ENCODE measurements at regions not wholly inside any gene's neighbourhood (a gene's known extent, or its start where the extent isn't known, plus 50 kb on each side); places are given as distances from the start of the nearest gene placed in this dataset.

DNA sequence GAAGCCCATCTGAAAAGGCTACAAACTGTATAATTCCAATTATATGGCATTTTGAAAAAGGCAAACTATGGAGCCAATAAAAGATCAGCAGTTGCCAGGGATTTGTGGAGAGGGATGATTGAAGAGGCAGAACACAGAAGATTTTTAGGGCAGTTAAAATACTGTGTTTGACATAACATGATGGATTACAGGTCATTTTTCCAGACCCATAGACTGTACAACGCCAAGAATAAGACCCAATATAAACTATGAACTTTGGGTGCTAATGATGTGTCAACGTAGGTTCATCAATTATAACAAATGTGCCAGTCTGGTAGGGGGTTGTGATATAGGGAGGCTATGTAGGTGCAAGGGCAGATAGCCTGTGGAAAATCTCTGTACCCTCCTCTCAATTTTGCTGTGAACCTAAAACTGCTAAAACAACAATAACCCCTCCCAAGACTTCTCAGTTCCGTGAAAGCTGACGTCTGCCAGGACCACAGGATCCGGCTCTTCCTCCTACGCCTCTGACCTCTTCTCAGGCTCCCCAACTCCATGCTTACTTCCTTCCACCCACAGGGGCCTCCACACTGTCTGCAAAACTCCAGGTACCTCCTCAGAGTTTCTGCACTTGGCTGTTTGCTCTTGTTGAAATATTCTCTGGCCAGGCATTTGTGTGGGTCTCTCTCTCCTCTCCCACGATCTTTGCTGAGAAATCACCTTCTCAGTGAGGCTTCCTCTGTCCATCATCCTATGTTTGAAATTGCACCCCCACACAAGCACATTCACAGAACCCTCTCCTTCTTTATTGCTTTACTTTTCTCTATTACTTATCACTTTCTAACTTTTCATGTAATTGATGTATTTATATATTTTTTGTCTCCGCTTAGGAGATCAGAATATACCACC is 131.4 kb downstream of the BBS10 start:
- CTCF ChIA-PET = interaction anchor here (0.6 kb wide), 1 partner anchor 343 kb away, joined by 4 read pairs; no protein-coding TSS in a partner anchor

DNA sequence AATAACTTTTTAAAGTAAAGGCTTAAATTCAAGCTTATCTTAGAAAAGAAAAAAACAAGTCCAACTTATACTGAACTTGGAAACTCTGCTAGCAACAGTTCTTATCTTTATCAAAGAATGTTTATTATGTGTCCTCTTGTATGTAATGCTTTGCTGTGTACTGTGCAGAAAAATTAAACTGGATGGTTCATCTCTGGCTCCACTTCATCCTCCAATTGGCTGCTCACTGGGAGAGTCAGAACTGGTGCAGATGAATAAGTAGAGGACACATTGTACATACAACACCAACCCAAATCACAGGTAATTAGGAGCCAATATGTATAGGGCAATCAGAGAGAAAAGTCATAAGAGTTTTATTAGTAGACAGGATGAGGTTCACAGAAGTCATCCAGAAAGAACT is 123.6 kb upstream of the NAP1L1 start:
- ATAC-seq (ENCODE audit: low read depth) = no peak
- Histone ChIP-seq H2AFZ (ENCODE audit: insufficient read depth, low read depth, low read length, poor library complexity, severe bottlenecking) (no peak overlapping the region), H3K9ac (ENCODE audit: low read length) (no peak overlapping the region), H3K4me3 (ENCODE audit: control extremely low read depth in 1 of 5, extremely low read depth in 1 of 5, insufficient read depth in 1 of 5, low read depth in 2 of 5, low read length in 4 of 5) (no peak overlapping the region), H4K20me1 (ENCODE audit: control insufficient read depth, insufficient read depth, low read length, poor library complexity, severe bottlenecking) (no peaks in the 10 kb centered on the region), H3K9me3 (ENCODE audit: control extremely low read depth in 1 of 3, control insufficient read depth in 2 of 3, insufficient read depth in 1 of 3, low read length in 2 of 3) (no peaks in the 10 kb centered on the region), H3K79me2 (ENCODE audit: control insufficient read depth, insufficient read depth, low read length) (no peaks in the 10 kb centered on the region), H3K27me3 (replicated peaks in 1 of 4; ENCODE audit: control extremely low read depth in 1 of 4, control insufficient read depth in 3 of 4, insufficient read depth in 4 of 4, low read length in 3 of 4) (peaks cover 0 to 6% (median 0%) of the 10 kb centered on the region in 4 experiments), H3K36me3 (replicated peaks in 1 of 2; ENCODE audit: control extremely low read depth in 1 of 2, control insufficient read depth in 1 of 2, extremely low read depth in 1 of 2, insufficient read depth in 2 of 2, low read length in 1 of 2) (no peaks in the 10 kb centered on the region), H3K4me2 (replicated peaks; ENCODE audit: low read depth, low read length, poor library complexity, severe bottlenecking) (no peak overlapping the region), H3K4me1 (ENCODE audit: control insufficient read depth in 2 of 2, insufficient read depth in 2 of 2, low read length in 2 of 2) (no peaks in the 10 kb centered on the region), H3K27ac (ENCODE audit: low read length in 2 of 2) (no peak overlapping the region)
- intact Hi-C loops (cut with micrococcal nuclease) = no loop called here
- Mint-ChIP-seq H3K9me3 (ENCODE audit: insufficient read depth) (no peaks in the 10 kb centered on the region), H3K27ac (no peak overlapping the region), H3K4me1 (no peaks in the 10 kb centered on the region), H3K4me3 (no peak overlapping the region), H3K27me3 (peaks cover 18% of the 10 kb centered on the region)
- ChIA-PET CTCF (no interaction called here), POLR2A (no interaction called here)
- TF ChIP-seq, protein P1, sequence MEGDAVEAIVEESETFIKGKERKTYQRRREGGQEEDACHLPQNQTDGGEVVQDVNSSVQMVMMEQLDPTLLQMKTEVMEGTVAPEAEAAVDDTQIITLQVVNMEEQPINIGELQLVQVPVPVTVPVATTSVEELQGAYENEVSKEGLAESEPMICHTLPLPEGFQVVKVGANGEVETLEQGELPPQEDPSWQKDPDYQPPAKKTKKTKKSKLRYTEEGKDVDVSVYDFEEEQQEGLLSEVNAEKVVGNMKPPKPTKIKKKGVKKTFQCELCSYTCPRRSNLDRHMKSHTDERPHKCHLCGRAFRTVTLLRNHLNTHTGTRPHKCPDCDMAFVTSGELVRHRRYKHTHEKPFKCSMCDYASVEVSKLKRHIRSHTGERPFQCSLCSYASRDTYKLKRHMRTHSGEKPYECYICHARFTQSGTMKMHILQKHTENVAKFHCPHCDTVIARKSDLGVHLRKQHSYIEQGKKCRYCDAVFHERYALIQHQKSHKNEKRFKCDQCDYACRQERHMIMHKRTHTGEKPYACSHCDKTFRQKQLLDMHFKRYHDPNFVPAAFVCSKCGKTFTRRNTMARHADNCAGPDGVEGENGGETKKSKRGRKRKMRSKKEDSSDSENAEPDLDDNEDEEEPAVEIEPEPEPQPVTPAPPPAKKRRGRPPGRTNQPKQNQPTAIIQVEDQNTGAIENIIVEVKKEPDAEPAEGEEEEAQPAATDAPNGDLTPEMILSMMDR (IDR thresholded peaks at IDR 0.05) = no peak
- no peak for TF ChIP-seq EZH2 (IDR thresholded peaks at IDR 0.05; ENCODE audit: borderline replicate concordance, insufficient read depth, low read depth, low read length, poor library complexity, severe bottlenecking)
- no peak for DNase-seq

More for the DNA sequence above, 131.4 kb downstream of the BBS10 start:
- Histone ChIP-seq H3K4me1 (ENCODE audit: control insufficient read depth in 2 of 2, insufficient read depth in 2 of 2, low read length in 2 of 2) (no peaks in the 10 kb centered on the region), H2AFZ (ENCODE audit: insufficient read depth, low read depth, low read length, poor library complexity, severe bottlenecking) (no peak overlapping the region), H3K9ac (ENCODE audit: low read length) (no peak overlapping the region), H3K9me3 (ENCODE audit: control extremely low read depth in 1 of 3, control insufficient read depth in 2 of 3, insufficient read depth in 1 of 3, low read length in 2 of 3) (no peaks in the 10 kb centered on the region), H3K27me3 (replicated peaks in 1 of 4; ENCODE audit: control extremely low read depth in 1 of 4, control insufficient read depth in 3 of 4, insufficient read depth in 4 of 4, low read length in 3 of 4) (peaks cover 0 to 4% (median 0%) of the 10 kb centered on the region in 4 experiments), H3K36me3 (replicated peaks in 1 of 2; ENCODE audit: control extremely low read depth in 1 of 2, control insufficient read depth in 1 of 2, extremely low read depth in 1 of 2, insufficient read depth in 2 of 2, low read length in 1 of 2) (no peaks in the 10 kb centered on the region), H3K4me2 (replicated peaks; ENCODE audit: low read depth, low read length, poor library complexity, severe bottlenecking) (no peak overlapping the region), H4K20me1 (ENCODE audit: control insufficient read depth, insufficient read depth, low read length, poor library complexity, severe bottlenecking) (no peaks in the 10 kb centered on the region), H3K4me3 (ENCODE audit: control extremely low read depth in 1 of 5, extremely low read depth in 1 of 5, insufficient read depth in 1 of 5, low read depth in 2 of 5, low read length in 4 of 5) (no peak overlapping the region), H3K27ac (ENCODE audit: low read length in 2 of 2) (no peak overlapping the region), H3K79me2 (ENCODE audit: control insufficient read depth, insufficient read depth, low read length) (no peaks in the 10 kb centered on the region)
- POLR2A ChIA-PET = no interaction called here
- DNase-seq = no peak
- Mint-ChIP-seq H3K4me1 (no peaks in the 10 kb centered on the region), H3K4me3 (no peak overlapping the region), H3K9me3 (ENCODE audit: insufficient read depth) (no peaks in the 10 kb centered on the region), H3K27me3 (peaks cover 10% of the 10 kb centered on the region), H3K27ac (no peak overlapping the region)
- intact Hi-C loops (cut with micrococcal nuclease) = no loop called here
- 71% methylated on average over 5 of the region's 8 CpGs for WGBS (ENCODE audit: insufficient coverage)
- ATAC-seq (ENCODE audit: low read depth) = no peak
- TF ChIP-seq, protein P1 (IDR thresholded peaks at IDR 0.05) = no peak
- no peak for TF ChIP-seq EZH2 (IDR thresholded peaks at IDR 0.05; ENCODE audit: borderline replicate concordance, insufficient read depth, low read depth, low read length, poor library complexity, severe bottlenecking)
